GM13977 (cell line): ENCODE measurements at regions not wholly inside any gene's neighbourhood (a gene's known extent, or its start where the extent isn't known, plus 50 kb on each side); places are given as distances from the start of the nearest gene placed in this dataset.

ENCODE experiments used
- DNase-seq: peaks from one replicate; pipeline ENCODE4 v3.0.0; 2012; ENCODE audit warnings: low spot score
- in situ Hi-C: fragments of 300-500 bp; cut with MboI; formaldehyde crosslinking; loops from one replicate; pipeline ENCODE4 v1.12.0; 2022; ENCODE audit warnings: low sequenced_read_pairs, low pct_unique_long_range_greater_than_20kb, mixed read lengths, inconsistent platforms; ENCODE audit not compliant: unreplicated experiment
- TF ChIP-seq, protein P1 (sequence below): IDR thresholded peaks from 2 replicates; pipeline ENCODE4 v1.5.1; 2012; ENCODE audit warnings: mild to moderate bottlenecking, control low read depth; ENCODE audit not compliant: insufficient read depth; ENCODE audit errors: extremely low read depth, missing control alignments

DNA sequence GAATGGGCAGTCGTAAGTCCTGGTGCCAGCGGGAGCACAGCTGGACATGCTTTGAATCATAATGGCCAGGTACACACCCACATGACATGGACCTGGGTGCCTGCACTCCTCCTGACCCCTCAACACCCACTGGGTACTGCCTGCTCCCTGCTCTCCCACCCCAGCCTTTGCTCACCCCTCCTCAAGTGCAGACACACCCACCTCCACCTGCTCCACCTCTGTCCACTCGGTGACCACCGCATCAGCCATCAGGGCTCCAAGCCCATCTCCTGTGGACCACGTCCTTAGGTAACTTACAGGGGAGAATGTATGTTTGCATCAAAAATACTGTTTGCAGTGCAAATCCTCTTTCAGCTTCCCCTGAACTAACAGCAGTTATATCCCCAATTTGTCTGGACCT, 214.6 kb downstream of the BRD1 start:
- TF ChIP-seq, protein P1, sequence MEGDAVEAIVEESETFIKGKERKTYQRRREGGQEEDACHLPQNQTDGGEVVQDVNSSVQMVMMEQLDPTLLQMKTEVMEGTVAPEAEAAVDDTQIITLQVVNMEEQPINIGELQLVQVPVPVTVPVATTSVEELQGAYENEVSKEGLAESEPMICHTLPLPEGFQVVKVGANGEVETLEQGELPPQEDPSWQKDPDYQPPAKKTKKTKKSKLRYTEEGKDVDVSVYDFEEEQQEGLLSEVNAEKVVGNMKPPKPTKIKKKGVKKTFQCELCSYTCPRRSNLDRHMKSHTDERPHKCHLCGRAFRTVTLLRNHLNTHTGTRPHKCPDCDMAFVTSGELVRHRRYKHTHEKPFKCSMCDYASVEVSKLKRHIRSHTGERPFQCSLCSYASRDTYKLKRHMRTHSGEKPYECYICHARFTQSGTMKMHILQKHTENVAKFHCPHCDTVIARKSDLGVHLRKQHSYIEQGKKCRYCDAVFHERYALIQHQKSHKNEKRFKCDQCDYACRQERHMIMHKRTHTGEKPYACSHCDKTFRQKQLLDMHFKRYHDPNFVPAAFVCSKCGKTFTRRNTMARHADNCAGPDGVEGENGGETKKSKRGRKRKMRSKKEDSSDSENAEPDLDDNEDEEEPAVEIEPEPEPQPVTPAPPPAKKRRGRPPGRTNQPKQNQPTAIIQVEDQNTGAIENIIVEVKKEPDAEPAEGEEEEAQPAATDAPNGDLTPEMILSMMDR = no peak
- in situ Hi-C loops = no loop called here
- no peak for DNase-seq

DNA sequence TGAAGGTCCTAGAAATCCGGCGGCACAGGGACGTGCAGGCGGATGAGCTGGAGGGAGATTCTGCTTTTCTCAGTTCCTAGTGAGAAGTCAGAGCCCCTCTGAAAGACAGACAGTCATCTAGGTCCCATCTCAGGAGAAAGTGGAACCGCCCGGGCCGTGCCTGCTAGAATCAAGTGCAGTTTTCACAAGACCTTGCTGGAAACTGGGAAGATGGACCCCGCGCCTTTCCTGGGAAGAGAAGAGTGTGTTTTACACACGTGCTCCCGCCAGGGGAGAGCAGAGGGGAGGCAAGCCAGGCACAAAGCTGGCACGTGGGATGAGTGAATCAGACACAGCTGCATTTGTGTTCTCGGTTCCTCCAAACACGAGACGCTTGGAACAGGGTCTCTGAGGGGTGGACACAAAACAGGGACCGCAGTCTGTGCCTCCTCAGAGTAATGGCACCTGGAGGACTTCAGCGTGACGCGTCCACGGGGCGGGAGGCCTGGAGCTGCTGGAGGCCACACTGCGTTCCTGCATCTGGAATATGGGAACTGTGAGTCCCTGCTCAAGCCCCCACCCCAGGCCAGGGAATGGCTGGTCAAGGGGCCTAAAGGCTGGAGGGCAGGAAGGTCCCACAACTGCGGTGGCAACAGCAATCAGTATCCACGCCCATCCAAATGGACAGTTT, 218.3 kb downstream of the BRD1 start:
- TF ChIP-seq, protein P1 = no peak
- DNase-seq = no peak
- in situ Hi-C loops = no loop called here

DNA sequence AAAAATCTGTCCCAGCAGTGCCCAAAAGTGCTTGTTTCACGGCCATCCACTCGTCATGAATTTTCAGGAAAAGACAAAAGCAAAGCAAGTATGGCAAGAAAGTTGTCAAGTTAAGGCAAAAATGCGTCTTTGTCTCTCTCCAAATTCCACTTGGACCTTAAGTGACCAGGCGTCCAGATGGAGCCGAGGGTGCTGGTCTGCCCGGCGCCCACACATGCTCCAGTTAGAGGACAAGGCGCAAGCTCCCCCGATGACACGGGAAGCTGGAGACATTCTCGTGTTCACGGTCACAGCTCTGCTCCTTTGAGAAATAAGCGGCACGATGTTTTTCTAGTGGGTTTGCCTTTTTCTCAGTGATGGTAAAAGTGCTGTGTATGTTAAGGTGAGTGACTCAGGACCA, 219.0 kb downstream of the BRD1 start:
- DNase-seq = no peak
- TF ChIP-seq, protein P1 = no peak
- in situ Hi-C loops = no loop called here

DNA sequence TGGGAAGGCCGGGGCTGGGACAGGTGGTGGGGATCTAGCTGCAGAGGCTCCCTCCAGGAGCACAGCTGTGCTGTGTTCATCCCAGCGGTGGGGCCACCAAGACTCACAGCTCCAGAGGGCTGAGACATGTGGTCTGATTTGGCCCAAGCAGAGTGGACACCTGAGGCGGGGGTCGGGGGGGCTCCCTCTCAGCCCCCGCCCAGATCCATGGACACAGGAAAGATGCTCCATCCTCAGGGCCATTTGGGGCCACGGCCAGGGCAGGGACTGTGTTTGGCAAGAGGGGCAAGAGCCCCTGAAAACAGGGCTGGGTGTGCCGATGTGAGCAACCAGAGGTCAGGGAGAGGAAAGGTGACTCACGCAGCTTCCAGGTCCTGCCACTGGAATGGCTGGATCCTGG, 219.4 kb downstream of the BRD1 start:
- DNase-seq = no peak
- TF ChIP-seq, protein P1 = no peak
- in situ Hi-C loops = no loop called here

DNA sequence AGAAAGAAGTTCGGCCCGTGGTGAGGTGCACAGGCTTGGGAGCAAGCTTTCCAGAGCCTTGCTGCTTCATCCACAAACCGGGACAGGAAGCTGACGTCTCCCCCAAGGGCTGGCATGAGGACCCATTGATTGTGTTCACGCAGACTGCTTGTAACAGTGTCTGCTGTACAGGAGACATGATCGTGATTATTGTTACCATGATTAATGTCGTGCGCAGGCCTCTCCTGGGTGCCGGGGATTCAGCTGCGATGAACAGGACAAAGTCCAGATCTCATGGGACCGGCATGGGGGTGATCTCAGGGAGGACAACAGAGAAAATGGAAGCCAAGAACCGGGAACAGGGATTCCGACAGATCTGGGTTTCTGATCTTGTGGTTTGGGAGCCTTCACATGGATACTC, 219.9 kb downstream of the BRD1 start:
- TF ChIP-seq, protein P1 = no peak
- in situ Hi-C loops = no loop called here
- no peak for DNase-seq

- in situ Hi-C loops = no loop called here
- TF ChIP-seq, protein P1 = no peak
- DNase-seq = no peak
These were observed 220.9 kb downstream of the BRD1 start for GRCh38 chr22:49606562-49607290.
